NT2/D1 (cell line): ENCODE measurements at regions not wholly inside any gene's neighbourhood (a gene's known extent, or its start where the extent isn't known, plus 50 kb on each side); places are given as distances from the start of the nearest gene placed in this dataset.
"Not testable (repeated sequence)": the region's sequence is repeated elsewhere in the genome, so short reads cannot be mapped to it uniquely, and the experiment has no call there.

Experiments used
- DNase-seq: peaks from one replicate; pipeline ENCODE4 v3.0.0-alpha.2; 2011; ENCODE audit warnings: low read depth, low spot score
- H3K27me3 ChIP-seq: 2 replicates; pipeline ENCODE4 v1.6.0; 2011; ENCODE audit warnings: mild to moderate bottlenecking; ENCODE audit not compliant: insufficient read length, insufficient read depth
- H3K36me3 ChIP-seq: 2 replicates; pipeline ENCODE4 v1.6.1; 2011; ENCODE audit warnings: mild to moderate bottlenecking, low read length, mixed read lengths; ENCODE audit not compliant: insufficient read depth, insufficient read length
- H3K4me1 ChIP-seq: 2 replicates; pipeline ENCODE4 v1.5.1; 2011; ENCODE audit not compliant: insufficient read depth, insufficient read length
- H3K4me3 ChIP-seq: 2 replicates; pipeline ENCODE4 v1.5.1; 2011; ENCODE audit warnings: low read depth; ENCODE audit not compliant: insufficient read length
- H3K9ac ChIP-seq: 2 replicates; pipeline ENCODE4 v1.6.0; 2011; ENCODE audit warnings: low read depth; ENCODE audit not compliant: insufficient read length
- H3K9me3 ChIP-seq: 2 replicates; pipeline ENCODE4 v1.5.1; 2011; ENCODE audit warnings: mild to moderate bottlenecking, low read length; ENCODE audit not compliant: insufficient read depth
- SUZ12 ChIP-seq: IDR thresholded peaks from 2 replicates; pipeline ENCODE4 v1.6.1; 2011; ENCODE audit not compliant: insufficient read length, insufficient read depth; ENCODE audit errors: extremely low read depth
- YY1 ChIP-seq: IDR thresholded peaks from 2 replicates; pipeline ENCODE4 v1.6.1; 2011; ENCODE audit not compliant: insufficient read length, insufficient read depth
- ZNF274 ChIP-seq: IDR thresholded peaks from 2 replicates; pipeline ENCODE4 v1.6.1; 2011; ENCODE audit warnings: mild to moderate bottlenecking, low read depth, low read length

DNA sequence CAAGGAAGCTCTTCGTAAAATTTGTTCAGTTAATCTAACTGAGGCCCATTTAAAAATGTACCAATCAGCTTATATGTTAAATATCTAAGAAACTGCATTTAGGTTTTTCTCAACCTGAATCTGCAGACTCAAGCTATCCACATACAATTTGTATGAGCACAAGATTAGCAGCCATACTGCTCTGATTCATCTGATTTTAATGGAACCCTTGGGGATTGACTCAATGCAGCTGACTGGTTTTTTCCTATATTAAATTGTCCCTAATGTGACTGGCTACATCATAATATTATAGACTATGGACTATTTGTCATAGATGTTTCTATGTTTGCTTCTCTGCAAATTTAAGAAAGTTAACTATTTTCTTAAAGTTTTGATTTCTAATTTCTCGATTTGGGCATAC, 451.0 kb upstream of the TUSC1 start:
- Histone ChIP-seq H3K4me1 (no peaks in the 10 kb centered on the region), H3K9me3 (no peaks in the 10 kb centered on the region), H3K9ac (no peak overlapping the region), H3K36me3 (no peaks in the 10 kb centered on the region), H3K4me3 (no peak overlapping the region), H3K27me3 (no peaks in the 10 kb centered on the region)
- DNase-seq = no peak
- TF ChIP-seq ZNF274 (no peak), YY1 (no peak), SUZ12 (no peak)

DNA sequence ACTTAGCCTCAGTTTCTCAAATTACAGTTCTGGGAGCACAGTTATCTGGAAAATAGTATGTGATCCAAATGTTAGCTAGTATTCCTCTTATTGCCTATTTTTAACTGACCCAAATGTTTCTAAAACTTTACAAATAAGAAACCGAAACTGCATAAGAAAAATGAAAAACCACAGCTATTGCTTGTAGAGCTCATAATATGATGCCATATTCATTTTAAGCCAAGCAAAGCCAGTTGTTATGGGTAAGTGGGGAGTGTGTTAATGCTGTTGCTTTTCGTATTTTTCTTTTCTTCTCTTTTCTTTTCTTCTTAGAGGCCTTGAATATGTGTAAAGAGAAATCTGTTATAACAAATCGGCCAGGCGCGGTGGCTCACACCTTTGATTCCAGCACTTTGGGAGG, 447.4 kb upstream of the TUSC1 start:
- TF ChIP-seq ZNF274 (no peak), SUZ12 (no peak), YY1 (no peak)
- Histone ChIP-seq H3K4me3 (no peak overlapping the region), H3K27me3 (no peaks in the 10 kb centered on the region), H3K9me3 (no peaks in the 10 kb centered on the region), H3K9ac (no peak overlapping the region), H3K4me1 (no peaks in the 10 kb centered on the region), H3K36me3 (no peaks in the 10 kb centered on the region)
- DNase-seq = no peak

- H3K4me3 ChIP-seq, H3K9me3 ChIP-seq, H3K36me3 ChIP-seq, H3K27me3 ChIP-seq, DNase-seq, H3K4me1 ChIP-seq, H3K9ac ChIP-seq: not testable (repeated sequence)
Observed at GRCh38 chr9:26116085-26116484, 437.8 kb upstream of the TUSC1 start.

GRCh38 chr9:26112724-26113123, 434.5 kb upstream of the TUSC1 start:
- Histone ChIP-seq H3K36me3 (no peaks in the 10 kb centered on the region), H3K4me1 (no peaks in the 10 kb centered on the region), H3K4me3 (no peak overlapping the region), H3K27me3 (no peaks in the 10 kb centered on the region), H3K9ac (no peak overlapping the region), H3K9me3 (no peaks in the 10 kb centered on the region)
- no peak for DNase-seq
- TF ChIP-seq YY1 = no peak
- no peak for TF ChIP-seq ZNF274
- no peak for TF ChIP-seq SUZ12

DNA sequence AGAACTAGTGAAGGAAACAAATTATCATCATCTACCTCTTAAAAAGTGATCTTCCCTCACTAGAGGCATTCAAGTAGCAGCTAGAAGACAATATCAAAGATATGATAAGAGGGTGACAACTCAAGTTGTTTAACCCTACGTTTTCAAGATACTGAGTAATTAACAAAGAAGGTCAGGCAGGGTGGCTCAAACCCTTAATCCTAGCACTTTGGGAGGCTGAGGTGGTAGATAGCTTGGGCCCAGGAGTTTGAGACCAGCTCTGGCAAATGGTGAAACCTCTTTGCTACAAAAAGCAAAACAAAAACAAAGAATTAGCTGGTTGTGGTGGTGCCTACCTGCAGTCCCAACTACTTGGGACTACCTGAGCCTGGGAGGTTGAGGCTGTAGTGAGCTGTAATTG, 408.2 kb upstream of the TUSC1 start:
- no peaks in the 10 kb centered on the region for H3K4me1 ChIP-seq
- H3K36me3 ChIP-seq = no peaks in the 10 kb centered on the region
- no peak overlapping the region for H3K9ac ChIP-seq
- no peak for TF ChIP-seq ZNF274
- no peak for TF ChIP-seq SUZ12
- no peak for TF ChIP-seq YY1
- DNase-seq = no peak
- H3K4me3 ChIP-seq = no peak overlapping the region
- no peaks in the 10 kb centered on the region for H3K27me3 ChIP-seq
- no peaks in the 10 kb centered on the region for H3K9me3 ChIP-seq

- H3K4me3 ChIP-seq = no peak overlapping the region
Observed at GRCh38 chr9:26081847-26082246, 403.6 kb upstream of the TUSC1 start.

GRCh38 chr9:26078706-26079105, 400.5 kb upstream of the TUSC1 start:
- Histone ChIP-seq H3K27me3 (no peaks in the 10 kb centered on the region), H3K36me3 (no peaks in the 10 kb centered on the region), H3K4me1 (peaks cover 3% of the 10 kb centered on the region), H3K9me3 (no peaks in the 10 kb centered on the region), H3K9ac (no peak overlapping the region), H3K4me3 (no peak overlapping the region)
- no peak for TF ChIP-seq ZNF274
- no peak for TF ChIP-seq SUZ12
- TF ChIP-seq YY1 = no peak
- no peak for DNase-seq

More at GRCh38 chr9:26081847-26082246, 403.6 kb upstream of the TUSC1 start:
- Histone ChIP-seq H3K9me3 (no peaks in the 10 kb centered on the region), H3K9ac (no peak overlapping the region), H3K4me1 (peaks cover 3% of the 10 kb centered on the region), H3K27me3 (no peaks in the 10 kb centered on the region), H3K36me3 (no peaks in the 10 kb centered on the region)
- no peak for DNase-seq
- TF ChIP-seq YY1 = no peak
- no peak for TF ChIP-seq SUZ12
- no peak for TF ChIP-seq ZNF274

- DNase-seq = no peak
- no peak overlapping the region for H3K9ac ChIP-seq
- peaks cover 3% of the 10 kb centered on the region for H3K4me1 ChIP-seq
- no peaks in the 10 kb centered on the region for H3K9me3 ChIP-seq
- no peaks in the 10 kb centered on the region for H3K27me3 ChIP-seq
- no peak overlapping the region for H3K4me3 ChIP-seq
- TF ChIP-seq YY1 (no peak), ZNF274 (no peak), SUZ12 (no peak)
- no peaks in the 10 kb centered on the region for H3K36me3 ChIP-seq
Observed at GRCh38 chr9:26077860-26078259, 399.6 kb upstream of the TUSC1 start.
